Spleen (tissue), 11 donors: ENCODE measurements at regions not wholly inside any gene's neighbourhood (a gene's known extent, or its start where the extent isn't known, plus 50 kb on each side); places are given as distances from the start of the nearest gene placed in this dataset.

ENCODE experiments used
- DNase-seq: peaks from one replicate; pipeline ENCODE4 v3.0.0-alpha.2; 2020
- H3K27ac ChIP-seq, 8 donors: fragments of 200-600 bp; sonication (generic) in 7 of 8; 1 replicate in 4 of 8; 2 replicates in 4 of 8; pipeline versions ENCODE4 v1.5.0 to v1.8.0; 2016 to 2021; ENCODE audit warnings: inconsistent platforms in 4 of 8, mild to moderate bottlenecking in 4 of 8, moderate library complexity in 1 of 8
- H3K27me3 ChIP-seq, 7 donors: fragments of 200-600 bp; sonication (generic) in 6 of 7; replicated peaks in 1 of 7; 1 replicate in 4 of 7; 2 replicates in 3 of 7; pipeline versions ENCODE4 v1.5.0 to v1.8.0; 2016 to 2021; ENCODE audit warnings: inconsistent platforms in 3 of 7, mild to moderate bottlenecking in 1 of 7
- H3K36me3 ChIP-seq, 6 donors: fragments of 200-600 bp; sonication (generic) in 5 of 6; 1 replicate in 4 of 6; 2 replicates in 2 of 6; pipeline versions ENCODE4 v1.5.0 to v1.8.0; 2016 to 2021; ENCODE audit warnings: inconsistent platforms in 2 of 6
- H3K4me1 ChIP-seq, 6 donors: fragments of 200-600 bp; sonication (generic) in 5 of 6; 1 replicate in 3 of 6; 2 replicates in 3 of 6; pipeline versions ENCODE4 v1.5.0 to v1.8.0; 2016 to 2021; ENCODE audit warnings: inconsistent platforms in 3 of 6
- H3K4me3 ChIP-seq, 8 donors: fragments of 200-600 bp; sonication (generic) in 7 of 8; 1 replicate in 4 of 8; 2 replicates in 4 of 8; pipeline versions ENCODE4 v1.5.0 to v1.8.0; 2016 to 2021; ENCODE audit warnings: inconsistent platforms in 4 of 8, mild to moderate bottlenecking in 4 of 8, moderate library complexity in 2 of 8
- H3K9me3 ChIP-seq, 8 donors: fragments of 200-600 bp; sonication (generic) in 7 of 8; 1 replicate in 4 of 8; 2 replicates in 4 of 8; pipeline versions ENCODE4 v1.5.0 to v1.8.0; 2016 to 2021; ENCODE audit warnings: inconsistent platforms in 4 of 8
- CTCF ChIP-seq, 11 experiments: fragments of 200-600 bp in 7 of 11; fragments of 450-650 bp in 4 of 11; sonication (generic) in 4 of 11; IDR thresholded peaks in 8 of 11; conservative IDR thresholded peaks in 3 of 11; 1 replicate in 7 of 11; 2 replicates in 4 of 11; pipeline versions ENCODE4 v1.4.0 to v1.8.0; 2016 to 2021; ENCODE audit warnings: antibody characterized with exemption in 11 of 11, inconsistent platforms in 4 of 11, mild to moderate bottlenecking in 1 of 11
- POLR2A ChIP-seq, 3 donors: fragments of 450-650 bp; IDR thresholded peaks; one replicate each; pipeline ENCODE4 v1.5.1; 2017; ENCODE audit warnings: antibody characterized with exemption in 3 of 3, mild to moderate bottlenecking in 1 of 3
- POLR2AphosphoS5 ChIP-seq, 3 donors: sonication (generic); formaldehyde crosslinking; IDR thresholded peaks; one replicate each; pipeline ENCODE4 v1.5.1; 2017; ENCODE audit warnings: antibody characterized with exemption in 3 of 3
- WGBS, 5 donors: extraction: QIAGEN DNeasy Blood & Tissue Kit in 3 of 5; methylation state at CpG; one replicate each; pipeline versions ENCODE4 v1.1.5 to v1.1.7; 2013 to 2018; 5-methylcytosine and 5-hydroxymethylcytosine counted together
- intact Hi-C: fragments of 100-400 bp; cut with DNase I; formaldehyde crosslinking; loops from one replicate; pipeline ENCODE4 v1.15.0; 2023; ENCODE audit warnings: low total_unique reads
- donor health status: healthy with polysubstance abuse.
- donor health status: DM: no; HTN: no; CAD: no; lungs with moderate emphysema.
- donor health status: DM: no; HTN: no; CAD: no.
- donor health status: Bipolar disorder and iron deficiency.
- donor health status: healthy.
- donor health status: DM: no; HTN: no; CAD: no.
- donor health status: DM: yes; HTN: yes; CAD: no.

DNA sequence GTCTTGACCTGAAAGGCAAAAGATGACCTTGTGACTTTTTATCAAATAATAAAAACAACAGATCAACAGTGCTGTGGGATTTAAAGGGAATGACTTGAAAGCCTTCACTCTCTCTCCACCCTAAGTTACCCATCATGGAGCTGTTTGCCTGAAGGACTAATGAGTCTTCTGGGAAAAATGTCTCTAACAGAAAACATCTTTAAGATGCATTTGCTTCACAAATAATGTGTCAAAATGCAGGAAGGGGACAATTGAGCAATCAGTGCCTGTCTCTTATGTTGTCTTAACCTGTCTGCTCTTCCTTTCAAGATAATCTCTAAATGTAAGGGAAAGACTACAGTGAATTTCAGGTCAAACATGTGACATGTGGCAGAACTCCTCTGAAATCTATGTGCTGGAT lies 766.6 kb downstream of the PDHA2 start:
- Histone ChIP-seq H3K4me1 (no peaks in the 10 kb centered on the region), H3K36me3 (no peaks in the 10 kb centered on the region), H3K27me3 (no peaks in the 10 kb centered on the region), H3K9me3 (no peaks in the 10 kb centered on the region), H3K27ac (no peak overlapping the region), H3K4me3 (no peak overlapping the region)
- intact Hi-C loops, result no loop called here
- TF ChIP-seq POLR2A (IDR thresholded peaks at IDR 0.05) (no peak), POLR2AphosphoS5 (IDR thresholded peaks at IDR 0.05) (no peak), CTCF (IDR thresholded peaks at IDR 0.05 in 8 of 11, conservative IDR thresholded peaks at IDR 0.05 in 3 of 11) (no peak)
- no peak for DNase-seq

DNA sequence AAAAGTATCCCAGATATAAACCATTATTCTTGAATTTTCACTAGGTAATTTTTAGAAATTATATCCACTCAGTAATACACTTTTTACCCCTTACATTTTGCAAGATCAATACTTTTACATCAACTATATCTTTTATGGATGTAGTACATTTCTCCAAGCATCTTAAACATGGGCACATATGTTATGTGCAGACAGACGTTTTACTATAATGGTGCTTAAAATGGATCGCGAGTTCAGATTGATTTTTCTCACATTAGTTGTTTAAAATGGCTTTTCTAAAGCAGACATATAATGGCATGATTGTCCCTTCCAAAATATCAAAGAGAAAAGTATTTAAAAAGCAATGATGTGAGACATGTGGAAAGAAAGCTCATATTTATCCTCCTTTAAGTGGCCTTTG lies 786.1 kb downstream of the PDHA2 start:
- intact Hi-C loops, result no loop called here
- 80 to 89% (median 85%) methylated on average over 3 of the region's 3 CpGs for WGBS, 5 donors

DNA sequence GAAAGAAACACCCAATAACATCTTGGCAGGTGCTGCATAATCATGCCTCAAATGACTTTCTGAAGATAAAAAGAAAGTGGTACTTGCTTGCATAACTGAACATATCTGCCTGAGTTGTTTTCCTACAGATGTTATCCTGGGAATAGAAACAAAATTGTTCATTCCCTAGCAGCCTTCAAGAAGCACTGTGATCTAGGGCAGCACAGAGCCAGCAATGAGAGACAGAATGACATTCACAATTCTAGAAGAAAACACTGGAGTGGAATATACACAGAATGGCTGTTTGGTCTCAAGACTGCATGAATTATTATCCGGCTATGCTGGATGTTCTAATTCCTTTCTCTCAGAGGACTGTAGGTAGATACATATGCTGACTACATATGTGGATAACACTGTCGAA lies 790.9 kb downstream of the PDHA2 start:
- Histone ChIP-seq H3K27ac (no peak overlapping the region), H3K4me3 (no peak overlapping the region), H3K27me3 (no peaks in the 10 kb centered on the region), H3K9me3 (peaks cover 0 to 16% (median 5%) of the 10 kb centered on the region in 8 donors), H3K36me3 (no peaks in the 10 kb centered on the region), H3K4me1 (no peaks in the 10 kb centered on the region)
- intact Hi-C loops, result no loop called here
- no peak for DNase-seq
- no peak for TF ChIP-seq CTCF (IDR thresholded peaks at IDR 0.05 in 8 of 11, conservative IDR thresholded peaks at IDR 0.05 in 3 of 11)
- TF ChIP-seq POLR2A (IDR thresholded peaks at IDR 0.05), result no peak
- no peak for TF ChIP-seq POLR2AphosphoS5 (IDR thresholded peaks at IDR 0.05)
- WGBS, 5 donors, result 80 to 97% (median 90%) methylated on average over 2 of the region's 2 CpGs

More for the DNA sequence above, 786.1 kb downstream of the PDHA2 start:
- Histone ChIP-seq H3K4me3 (no peak overlapping the region), H3K27ac (no peak overlapping the region), H3K27me3 (no peaks in the 10 kb centered on the region), H3K4me1 (no peaks in the 10 kb centered on the region), H3K9me3 (no peaks in the 10 kb centered on the region), H3K36me3 (no peaks in the 10 kb centered on the region)
- TF ChIP-seq POLR2A (IDR thresholded peaks at IDR 0.05), result no peak
- TF ChIP-seq CTCF (IDR thresholded peaks at IDR 0.05 in 8 of 11, conservative IDR thresholded peaks at IDR 0.05 in 3 of 11), result no peak
- TF ChIP-seq POLR2AphosphoS5 (IDR thresholded peaks at IDR 0.05), result no peak
- no peak for DNase-seq

DNA sequence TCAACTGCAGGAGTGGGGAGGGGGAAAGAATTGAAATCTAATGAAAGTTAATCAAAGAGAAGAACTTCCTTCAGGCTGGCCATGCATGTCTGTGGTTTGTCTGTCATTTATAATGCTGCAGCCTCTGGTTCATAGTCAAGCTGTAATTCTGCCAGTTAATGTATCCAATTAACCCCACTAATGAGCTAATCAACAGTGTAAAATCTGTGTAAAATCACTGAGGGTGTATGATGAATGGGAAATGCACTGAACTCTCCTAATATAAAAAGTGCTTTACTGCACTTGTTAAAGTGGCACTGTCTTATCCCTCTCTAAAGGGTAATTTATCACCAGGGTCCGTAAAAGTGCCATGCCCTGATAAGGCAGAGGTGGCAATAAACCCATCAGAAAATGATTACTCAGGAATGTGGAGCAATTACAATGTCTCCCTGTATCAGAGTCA lies 798.1 kb downstream of the PDHA2 start:
- Histone ChIP-seq H3K27ac (no peak overlapping the region), H3K4me1 (no peaks in the 10 kb centered on the region), H3K27me3 (no peaks in the 10 kb centered on the region), H3K9me3 (peaks cover 0 to 5% (median 0%) of the 10 kb centered on the region in 8 donors), H3K4me3 (no peak overlapping the region), H3K36me3 (no peaks in the 10 kb centered on the region)
- TF ChIP-seq POLR2A (IDR thresholded peaks at IDR 0.05) (no peak), POLR2AphosphoS5 (IDR thresholded peaks at IDR 0.05) (no peak), CTCF (IDR thresholded peaks at IDR 0.05 in 8 of 11, conservative IDR thresholded peaks at IDR 0.05 in 3 of 11) (no peak)
- WGBS, 5 donors, result 50 to 89% (median 66%) methylated on average over 1 of the region's 1 CpG
- intact Hi-C loops, result no loop called here
- no peak for DNase-seq
